ENCODE measurements at regions not wholly inside any gene's neighbourhood (a gene's known extent, or its start where the extent isn't known, plus 50 kb on each side); places are given as distances from the start of the nearest gene placed in this dataset.

DNA sequence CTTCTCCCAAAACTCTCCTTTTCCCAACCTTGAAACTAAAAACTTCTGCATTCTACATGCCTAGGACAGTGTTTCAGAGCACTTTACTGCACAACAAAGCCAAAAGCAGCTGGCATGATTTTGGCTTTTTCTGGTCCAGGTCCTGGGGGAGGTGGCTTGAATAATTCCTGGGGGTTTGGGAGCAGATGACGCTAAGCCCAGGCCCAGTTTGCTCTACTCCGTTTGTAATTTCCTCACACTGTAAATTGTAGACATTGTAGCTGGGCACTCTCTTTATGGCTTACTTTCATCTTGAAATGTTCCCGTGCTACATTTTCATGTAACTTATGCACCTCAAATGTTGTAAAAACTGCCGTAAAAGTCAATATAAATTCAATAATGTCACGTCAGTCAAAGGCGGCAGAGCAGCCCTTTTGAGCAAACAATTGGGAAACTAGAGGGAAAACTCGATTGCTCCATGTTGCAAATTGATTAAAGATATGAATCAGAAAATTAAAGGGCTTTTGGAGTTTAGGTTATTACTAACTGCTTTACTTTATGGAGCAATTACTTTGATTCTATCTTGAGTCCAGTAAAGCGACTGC lies 373.2 kb upstream of the SLC14A2 start:
- TF ChIP-seq EP300 (IDR thresholded peaks at IDR 0.05) (no peak), POLR2AphosphoS5 (IDR thresholded peaks at IDR 0.05) (no peak), POLR2A (IDR thresholded peaks at IDR 0.05; ENCODE audit: low read depth) (no peak)
- TF ChIP-seq, protein P1, sequence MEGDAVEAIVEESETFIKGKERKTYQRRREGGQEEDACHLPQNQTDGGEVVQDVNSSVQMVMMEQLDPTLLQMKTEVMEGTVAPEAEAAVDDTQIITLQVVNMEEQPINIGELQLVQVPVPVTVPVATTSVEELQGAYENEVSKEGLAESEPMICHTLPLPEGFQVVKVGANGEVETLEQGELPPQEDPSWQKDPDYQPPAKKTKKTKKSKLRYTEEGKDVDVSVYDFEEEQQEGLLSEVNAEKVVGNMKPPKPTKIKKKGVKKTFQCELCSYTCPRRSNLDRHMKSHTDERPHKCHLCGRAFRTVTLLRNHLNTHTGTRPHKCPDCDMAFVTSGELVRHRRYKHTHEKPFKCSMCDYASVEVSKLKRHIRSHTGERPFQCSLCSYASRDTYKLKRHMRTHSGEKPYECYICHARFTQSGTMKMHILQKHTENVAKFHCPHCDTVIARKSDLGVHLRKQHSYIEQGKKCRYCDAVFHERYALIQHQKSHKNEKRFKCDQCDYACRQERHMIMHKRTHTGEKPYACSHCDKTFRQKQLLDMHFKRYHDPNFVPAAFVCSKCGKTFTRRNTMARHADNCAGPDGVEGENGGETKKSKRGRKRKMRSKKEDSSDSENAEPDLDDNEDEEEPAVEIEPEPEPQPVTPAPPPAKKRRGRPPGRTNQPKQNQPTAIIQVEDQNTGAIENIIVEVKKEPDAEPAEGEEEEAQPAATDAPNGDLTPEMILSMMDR (IDR thresholded peaks at IDR 0.05), result no peak
